GM12864 (cell line): ENCODE measurements at regions not wholly inside any gene's neighbourhood (a gene's known extent, or its start where the extent isn't known, plus 50 kb on each side); places are given as distances from the start of the nearest gene placed in this dataset.

ENCODE experiments used
- DNase-seq: peaks from one replicate; pipeline ENCODE4 v3.0.0-alpha.2; 2011; ENCODE audit warnings: low read depth
- H3K4me3 ChIP-seq: 2 replicates; pipeline ENCODE4 v1.5.1; 2011; ENCODE audit warnings: mild to moderate bottlenecking, low read depth, low read length, control low read depth
- CTCF ChIP-seq: IDR thresholded peaks from 2 replicates; pipeline ENCODE4 v1.5.1; 2011; ENCODE audit warnings: low read depth, mild to moderate bottlenecking, moderate library complexity, low read length, control low read depth, inconsistent platforms; ENCODE audit errors: missing control alignments

GRCh38 chr7:16014031-16014430 lies 327.5 kb upstream of the MEOX2 start:
- no peak for TF ChIP-seq CTCF
- no peak overlapping the region for H3K4me3 ChIP-seq
- DNase-seq, result no peak

- DNase-seq, result no peak
- H3K4me3 ChIP-seq, result no peak overlapping the region
- no peak for TF ChIP-seq CTCF
These were observed 321.4 kb upstream of the MEOX2 start for GRCh38 chr7:16007911-16008310.

- H3K4me3 ChIP-seq, result no peak overlapping the region
- no peak for TF ChIP-seq CTCF
- no peak for DNase-seq
These were observed 318.2 kb upstream of the MEOX2 start for GRCh38 chr7:16004702-16005101.

- DNase-seq, result no peak
- H3K4me3 ChIP-seq, result no peak overlapping the region
- TF ChIP-seq CTCF, result no peak
These were observed 315.0 kb upstream of the MEOX2 start for GRCh38 chr7:16001477-16001876.

- no peak overlapping the region for H3K4me3 ChIP-seq
- no peak for TF ChIP-seq CTCF
- DNase-seq, result no peak
These were observed 312.1 kb upstream of the MEOX2 start for GRCh38 chr7:15998617-15999016.

GRCh38 chr7:15995027-15995426 lies 308.5 kb upstream of the MEOX2 start:
- H3K4me3 ChIP-seq, result no peak overlapping the region

GRCh38 chr7:15989194-15989593 lies 302.7 kb upstream of the MEOX2 start:
- no peak for TF ChIP-seq CTCF
- no peak for DNase-seq
- H3K4me3 ChIP-seq, result no peak overlapping the region

More at GRCh38 chr7:15995027-15995426, 308.5 kb upstream of the MEOX2 start:
- no peak for TF ChIP-seq CTCF
- no peak for DNase-seq
